ENCODE measurements at regions not wholly inside any gene's neighbourhood (a gene's known extent, or its start where the extent isn't known, plus 50 kb on each side); places are given as distances from the start of the nearest gene placed in this dataset.
"Not testable (repeated sequence)": the region's sequence is repeated elsewhere in the genome, so short reads cannot be mapped to it uniquely, and the experiment has no call there.

- no peak overlapping the region for H3K4me3 ChIP-seq (ENCODE audit: insufficient read depth, low read depth, low read length)
- no peaks in the 10 kb centered on the region for H3K9me3 ChIP-seq (ENCODE audit: control insufficient read depth, low read length)
- H3K27ac ChIP-seq (ENCODE audit: insufficient read depth, low read depth, low read length, poor library complexity, severe bottlenecking): no peak overlapping the region
- H3K4me1 ChIP-seq (ENCODE audit: control insufficient read depth, insufficient read depth, low read length): peaks cover 17% of the 10 kb centered on the region
- no peaks in the 10 kb centered on the region for H3K36me3 ChIP-seq (ENCODE audit: control insufficient read depth, insufficient read depth, low read length)
- H3K27me3 ChIP-seq (ENCODE audit: control insufficient read depth, insufficient read depth, low read length, poor library complexity, severe bottlenecking): no peaks in the 10 kb centered on the region
Measured at GRCh38 chr4:23425570-23425969, 464.3 kb downstream of the PPARGC1A start.

DNA sequence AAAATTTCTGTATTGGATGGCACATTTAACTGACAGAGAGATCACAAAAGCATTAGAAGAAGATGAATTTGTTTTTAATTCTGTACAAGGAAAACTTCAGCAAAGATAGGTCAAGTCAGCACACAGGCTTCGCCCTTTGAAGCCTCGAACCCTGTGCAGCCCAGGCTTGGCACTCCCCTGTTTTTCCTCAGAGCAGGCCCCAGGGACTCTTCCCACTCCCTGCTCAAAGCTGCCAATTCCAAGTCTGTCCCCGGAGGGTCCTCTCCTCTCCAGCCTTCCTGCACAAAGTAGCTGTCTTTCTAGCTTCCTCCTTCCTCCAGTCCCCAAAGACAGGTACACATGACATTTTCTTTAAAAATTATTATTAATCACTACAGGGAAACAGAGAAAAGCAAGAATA, 466.3 kb downstream of the PPARGC1A start:
- Histone ChIP-seq H3K36me3 (ENCODE audit: control insufficient read depth, insufficient read depth, low read length) (no peaks in the 10 kb centered on the region), H3K4me1 (ENCODE audit: control insufficient read depth, insufficient read depth, low read length) (peaks cover 17% of the 10 kb centered on the region), H3K27me3 (ENCODE audit: control insufficient read depth, insufficient read depth, low read length, poor library complexity, severe bottlenecking) (no peaks in the 10 kb centered on the region), H3K4me3 (ENCODE audit: insufficient read depth, low read depth, low read length) (no peak overlapping the region), H3K9me3 (ENCODE audit: control insufficient read depth, low read length) (no peaks in the 10 kb centered on the region), H3K27ac (ENCODE audit: insufficient read depth, low read depth, low read length, poor library complexity, severe bottlenecking) (peak overlapping the region; percentile 76)
- WGBS, 2 experiments: 54 to 61% methylated on average over 3 of the region's 3 CpGs

- 13 to 18% methylated on average over 1 of the region's 1 CpG for whole genome bisulfite sequencing, 2 experiments
- peaks cover 17% of the 10 kb centered on the region for H3K4me1 ChIP-seq (ENCODE audit: control insufficient read depth, insufficient read depth, low read length)
- no peaks in the 10 kb centered on the region for H3K9me3 ChIP-seq (ENCODE audit: control insufficient read depth, low read length)
- no peak overlapping the region for H3K4me3 ChIP-seq (ENCODE audit: insufficient read depth, low read depth, low read length)
- H3K36me3 ChIP-seq (ENCODE audit: control insufficient read depth, insufficient read depth, low read length): no peaks in the 10 kb centered on the region
- no peaks in the 10 kb centered on the region for H3K27me3 ChIP-seq (ENCODE audit: control insufficient read depth, insufficient read depth, low read length, poor library complexity, severe bottlenecking)
- H3K27ac ChIP-seq (ENCODE audit: insufficient read depth, low read depth, low read length, poor library complexity, severe bottlenecking): peak overlapping the region; percentile 76
Measured at GRCh38 chr4:23422878-23423277, 467.0 kb downstream of the PPARGC1A start.

GRCh38 chr4:23413631-23414030, 476.2 kb downstream of the PPARGC1A start:
- Histone ChIP-seq H3K27ac (ENCODE audit: insufficient read depth, low read depth, low read length, poor library complexity, severe bottlenecking) (no peak overlapping the region), H3K36me3 (ENCODE audit: control insufficient read depth, insufficient read depth, low read length) (no peaks in the 10 kb centered on the region), H3K4me3 (ENCODE audit: insufficient read depth, low read depth, low read length) (no peak overlapping the region), H3K4me1 (ENCODE audit: control insufficient read depth, insufficient read depth, low read length) (no peaks in the 10 kb centered on the region), H3K9me3 (ENCODE audit: control insufficient read depth, low read length) (no peaks in the 10 kb centered on the region), H3K27me3 (ENCODE audit: control insufficient read depth, insufficient read depth, low read length, poor library complexity, severe bottlenecking) (no peaks in the 10 kb centered on the region)
- WGBS, 2 experiments: 88 to 97% methylated on average over 3 of the region's 3 CpGs

DNA sequence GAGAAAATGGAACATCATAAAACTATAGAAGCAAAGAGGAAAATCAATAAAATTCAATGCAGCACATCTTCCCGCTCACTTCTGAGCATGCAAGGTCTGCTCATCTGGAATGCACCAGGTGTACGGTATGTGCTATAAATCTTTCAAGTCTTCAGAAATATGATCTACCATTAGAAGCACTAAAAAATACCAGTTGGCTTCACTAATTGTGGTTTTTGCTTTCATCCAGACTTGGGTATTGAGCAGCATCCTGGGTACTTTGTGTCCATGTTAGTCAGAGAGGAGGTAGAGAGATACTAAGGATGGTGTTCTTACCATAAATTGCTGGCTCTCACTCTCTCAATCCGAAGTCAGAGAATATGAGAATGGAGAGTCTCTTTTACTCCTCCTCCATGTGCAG, 477.1 kb downstream of the PPARGC1A start:
- no peak overlapping the region for H3K4me3 ChIP-seq (ENCODE audit: insufficient read depth, low read depth, low read length)
- WGBS, 2 experiments: 97% methylated on average over 3 of the region's 3 CpGs
- H3K27me3 ChIP-seq (ENCODE audit: control insufficient read depth, insufficient read depth, low read length, poor library complexity, severe bottlenecking): no peaks in the 10 kb centered on the region
- H3K4me1 ChIP-seq (ENCODE audit: control insufficient read depth, insufficient read depth, low read length): no peaks in the 10 kb centered on the region
- H3K27ac ChIP-seq (ENCODE audit: insufficient read depth, low read depth, low read length, poor library complexity, severe bottlenecking): no peak overlapping the region
- H3K9me3 ChIP-seq (ENCODE audit: control insufficient read depth, low read length): no peaks in the 10 kb centered on the region
- no peaks in the 10 kb centered on the region for H3K36me3 ChIP-seq (ENCODE audit: control insufficient read depth, insufficient read depth, low read length)

DNA sequence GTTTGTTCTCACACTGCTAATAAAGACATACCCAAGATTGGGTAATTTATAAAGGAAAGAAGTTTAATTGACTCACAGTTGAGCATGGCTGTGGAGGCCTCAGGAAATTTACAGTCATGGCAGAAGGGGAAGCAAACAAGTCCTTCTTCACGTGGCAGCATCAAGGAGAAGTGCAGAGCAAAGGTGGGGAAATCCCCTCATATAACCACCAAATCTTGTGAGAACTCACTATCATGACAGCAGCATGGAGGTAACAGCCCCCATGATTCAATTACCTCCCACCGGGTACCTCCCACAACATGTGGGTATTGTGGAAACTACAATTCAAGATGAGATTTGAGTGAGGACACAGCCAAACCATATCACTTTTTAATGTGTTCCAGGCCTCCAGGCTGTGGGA, 480.9 kb downstream of the PPARGC1A start:
- H3K4me3 ChIP-seq (ENCODE audit: insufficient read depth, low read depth, low read length); H3K9me3 ChIP-seq (ENCODE audit: control insufficient read depth, low read length); H3K27me3 ChIP-seq (ENCODE audit: control insufficient read depth, insufficient read depth, low read length, poor library complexity, severe bottlenecking); H3K4me1 ChIP-seq (ENCODE audit: control insufficient read depth, insufficient read depth, low read length); H3K36me3 ChIP-seq (ENCODE audit: control insufficient read depth, insufficient read depth, low read length); H3K27ac ChIP-seq (ENCODE audit: insufficient read depth, low read depth, low read length, poor library complexity, severe bottlenecking): not testable (repeated sequence)
- whole genome bisulfite sequencing, 2 experiments: 88 to 94% methylated on average over 2 of the region's 2 CpGs

DNA sequence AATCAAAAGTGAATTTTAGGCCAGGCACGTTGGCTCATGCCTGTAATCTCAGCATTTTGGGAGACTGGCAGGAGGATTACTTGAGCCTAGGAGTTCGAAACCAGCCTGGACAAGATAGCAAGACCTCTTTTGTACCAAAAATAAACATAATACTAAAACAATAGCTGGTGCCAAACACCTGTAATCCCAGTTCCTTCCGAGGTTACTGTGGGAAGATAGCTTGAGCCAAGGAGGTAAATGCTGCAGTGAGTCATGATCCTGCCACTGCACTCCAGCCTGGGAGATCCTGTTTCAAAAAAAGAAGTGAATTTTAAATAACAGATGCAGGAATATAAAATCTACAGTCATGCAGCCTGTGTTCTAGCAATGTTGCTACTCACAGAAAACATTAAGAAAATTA, 488.3 kb downstream of the PPARGC1A start:
- no peaks in the 10 kb centered on the region for H3K36me3 ChIP-seq (ENCODE audit: control insufficient read depth, insufficient read depth, low read length)
- H3K27ac ChIP-seq (ENCODE audit: insufficient read depth, low read depth, low read length, poor library complexity, severe bottlenecking): no peak overlapping the region
- H3K9me3 ChIP-seq (ENCODE audit: control insufficient read depth, low read length): no peaks in the 10 kb centered on the region
- WGBS, 2 experiments: 58 to 60% methylated on average over 3 of the region's 3 CpGs
- no peaks in the 10 kb centered on the region for H3K27me3 ChIP-seq (ENCODE audit: control insufficient read depth, insufficient read depth, low read length, poor library complexity, severe bottlenecking)
- H3K4me1 ChIP-seq (ENCODE audit: control insufficient read depth, insufficient read depth, low read length): no peaks in the 10 kb centered on the region
- H3K4me3 ChIP-seq (ENCODE audit: insufficient read depth, low read depth, low read length): no peak overlapping the region

DNA sequence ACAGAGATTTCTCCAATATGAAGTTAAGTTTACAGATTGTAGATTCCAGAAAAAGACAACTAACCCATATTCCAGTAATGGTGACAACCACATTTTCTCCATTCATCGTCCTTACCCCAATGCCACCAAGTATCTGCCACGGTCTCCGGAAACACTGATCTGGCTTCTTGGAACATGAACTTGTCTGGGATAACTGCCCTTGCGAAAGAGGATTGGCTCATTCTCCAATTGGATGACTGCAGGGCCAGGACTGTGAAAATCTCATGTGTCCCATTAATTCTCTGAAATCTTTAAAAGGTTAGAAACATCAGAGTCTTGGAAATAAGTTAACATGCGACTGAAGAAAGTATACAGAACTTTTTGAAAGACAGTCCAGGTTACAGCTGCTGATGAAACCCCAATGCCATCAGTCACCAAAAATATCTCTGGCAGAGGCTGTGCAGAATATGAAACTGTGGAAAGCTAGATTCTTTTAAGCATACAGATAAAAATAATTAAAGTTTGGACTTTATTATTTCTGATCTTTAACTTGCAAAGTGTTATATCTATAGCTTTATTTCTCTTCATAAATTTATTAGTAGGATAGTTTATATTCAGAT, 496.9 kb downstream of the PPARGC1A start:
- Histone ChIP-seq H3K36me3 (ENCODE audit: control insufficient read depth, insufficient read depth, low read length) (no peaks in the 10 kb centered on the region), H3K27ac (ENCODE audit: insufficient read depth, low read depth, low read length, poor library complexity, severe bottlenecking) (no peak overlapping the region), H3K4me3 (ENCODE audit: insufficient read depth, low read depth, low read length) (no peak overlapping the region), H3K4me1 (ENCODE audit: control insufficient read depth, insufficient read depth, low read length) (no peaks in the 10 kb centered on the region), H3K27me3 (ENCODE audit: control insufficient read depth, insufficient read depth, low read length, poor library complexity, severe bottlenecking) (no peaks in the 10 kb centered on the region), H3K9me3 (ENCODE audit: control insufficient read depth, low read length) (no peaks in the 10 kb centered on the region)
- WGBS, 2 experiments: 96 to 97% methylated on average over 5 of the region's 5 CpGs

DNA sequence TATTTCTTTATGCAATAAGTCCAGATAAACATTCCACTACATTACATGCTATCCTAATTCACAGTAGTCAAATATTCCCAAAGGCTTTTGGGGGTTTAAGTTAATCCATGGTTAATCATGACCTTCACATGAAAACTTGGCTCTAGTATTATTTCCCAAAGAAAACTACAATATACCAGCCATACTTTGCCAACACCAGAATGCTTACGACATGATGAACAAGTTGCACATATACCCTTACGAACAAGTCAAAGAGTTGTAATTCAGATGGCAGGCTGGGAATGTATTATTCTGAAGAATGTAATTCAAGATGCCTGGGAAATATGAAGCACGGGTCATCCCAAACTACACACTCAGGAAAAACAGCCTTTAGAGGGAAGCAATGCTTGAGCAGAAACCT, 499.6 kb downstream of the PPARGC1A start:
- Histone ChIP-seq H3K9me3 (ENCODE audit: control insufficient read depth, low read length) (no peaks in the 10 kb centered on the region), H3K4me1 (ENCODE audit: control insufficient read depth, insufficient read depth, low read length) (no peaks in the 10 kb centered on the region), H3K27me3 (ENCODE audit: control insufficient read depth, insufficient read depth, low read length, poor library complexity, severe bottlenecking) (no peaks in the 10 kb centered on the region), H3K4me3 (ENCODE audit: insufficient read depth, low read depth, low read length) (no peak overlapping the region), H3K36me3 (ENCODE audit: control insufficient read depth, insufficient read depth, low read length) (no peaks in the 10 kb centered on the region), H3K27ac (ENCODE audit: insufficient read depth, low read depth, low read length, poor library complexity, severe bottlenecking) (no peak overlapping the region)
- WGBS, 2 experiments: 90 to 95% methylated on average over 2 to 3 of the region's 3 CpGs

GRCh38 chr4:23388699-23389395, 501.0 kb downstream of the PPARGC1A start:
- no peaks in the 10 kb centered on the region for H3K4me1 ChIP-seq (ENCODE audit: control insufficient read depth, insufficient read depth, low read length)
- no peak overlapping the region for H3K27ac ChIP-seq (ENCODE audit: insufficient read depth, low read depth, low read length, poor library complexity, severe bottlenecking)
- H3K9me3 ChIP-seq (ENCODE audit: control insufficient read depth, low read length): no peaks in the 10 kb centered on the region
- no peaks in the 10 kb centered on the region for H3K36me3 ChIP-seq (ENCODE audit: control insufficient read depth, insufficient read depth, low read length)
- WGBS, 2 experiments: 90% methylated on average over 2 of the region's 2 CpGs
- H3K27me3 ChIP-seq (ENCODE audit: control insufficient read depth, insufficient read depth, low read length, poor library complexity, severe bottlenecking): no peaks in the 10 kb centered on the region
- H3K4me3 ChIP-seq (ENCODE audit: insufficient read depth, low read depth, low read length): no peak overlapping the region

Measured in ectodermal cell (in vitro differentiated cells).